Gastrocnemius medialis (tissue), 4 donors: ENCODE measurements at regions not wholly inside any gene's neighbourhood (a gene's known extent, or its start where the extent isn't known, plus 50 kb on each side); places are given as distances from the start of the nearest gene placed in this dataset.

Experiments used
- ATAC-seq, 2 donors: fragments of 150-250 bp; one replicate each; pipeline ENCODE4 v1.9.1; 2016
- DNase-seq, 2 donors: peaks; one replicate each; pipeline ENCODE4 v3.0.0-alpha.2; 2019
- H3K27ac ChIP-seq, 4 donors: fragments of 200-600 bp; sonication (generic); 1 replicate in 1 of 4; 2 replicates in 3 of 4; pipeline ENCODE4 v1.5.1; 2016 to 2018; ENCODE audit warnings: mild to moderate bottlenecking in 2 of 4, moderate library complexity in 1 of 4
- H3K27me3 ChIP-seq, 3 donors: fragments of 200-600 bp; sonication (generic) in 2 of 3; 1 replicate in 1 of 3; 2 replicates in 2 of 3; pipeline versions ENCODE4 v1.5.1 to v1.6.0; 2016 to 2019; ENCODE audit warnings: mild to moderate bottlenecking in 1 of 3, moderate library complexity in 1 of 3
- H3K36me3 ChIP-seq, 2 donors: fragments of 200-600 bp; sonication (generic) in 1 of 2; one replicate each; pipeline ENCODE4 v1.5.1; 2017 to 2018
- H3K4me1 ChIP-seq, 2 donors: fragments of 200-600 bp; sonication (generic) in 1 of 2; one replicate each; pipeline ENCODE4 v1.5.1; 2016 to 2017; ENCODE audit warnings: mild to moderate bottlenecking in 2 of 2
- H3K4me3 ChIP-seq, 4 donors: fragments of 200-600 bp; sonication (generic) in 3 of 4; 1 replicate in 1 of 4; 2 replicates in 3 of 4; pipeline ENCODE4 v1.5.1; 2016 to 2019; ENCODE audit warnings: mild to moderate bottlenecking in 2 of 4
- H3K9me3 ChIP-seq, 3 donors: fragments of 200-600 bp; sonication (generic) in 2 of 3; 1 replicate in 1 of 3; 2 replicates in 2 of 3; pipeline ENCODE4 v1.5.1; 2016 to 2019
- POLR2A ChIP-seq, 2 donors: fragments of 450-650 bp; IDR thresholded peaks; one replicate each; pipeline ENCODE4 v1.6.1; 2017; ENCODE audit warnings: antibody characterized with exemption in 2 of 2, mild to moderate bottlenecking in 2 of 2, moderate library complexity in 2 of 2
- in situ Hi-C, 4 donors: fragments of 200-750 bp; cut with MboI; loops; one replicate each; pipeline versions ENCODE4 v1.15.0 to v1.8.0; 2017; ENCODE audit warnings: low sequenced_read_pairs in 4 of 4
- intact Hi-C: fragments of 100-400 bp; cut with DNase I; formaldehyde crosslinking; loops from one replicate; pipeline ENCODE4 v1.15.1; 2023; ENCODE audit warnings: low total_unique reads
- TF ChIP-seq, protein P1 (sequence below), 5 experiments: fragments of 450-650 bp in 3 of 5; fragments of 200-600 bp in 2 of 5; sonication (generic) in 2 of 5; IDR thresholded peaks in 4 of 5; conservative IDR thresholded peaks in 1 of 5; 1 replicate in 4 of 5; 2 replicates in 1 of 5; pipeline ENCODE4 v1.5.1; 2016 to 2019; ENCODE audit warnings: antibody characterized with exemption in 5 of 5, mild to moderate bottlenecking in 3 of 5, moderate library complexity in 3 of 5

DNA sequence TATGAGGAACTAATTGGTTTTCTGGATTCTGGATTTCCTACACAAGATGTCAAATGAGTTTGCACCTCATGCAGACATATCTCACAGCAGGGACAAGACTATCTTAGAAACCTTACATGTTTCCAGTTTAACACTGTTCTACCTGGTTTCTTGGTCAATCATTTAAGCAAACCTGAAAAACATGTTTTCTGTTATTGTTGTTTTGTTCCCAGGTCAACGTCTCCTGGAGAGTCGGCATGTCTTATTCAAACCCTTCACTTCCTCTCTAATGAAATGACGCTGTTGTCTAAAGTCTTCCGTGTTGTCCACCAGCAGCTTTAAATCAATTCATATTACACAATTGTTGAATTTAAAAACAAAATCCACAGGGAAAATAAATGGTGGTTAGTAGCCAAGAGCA, 150.9 kb downstream of the CNTN3 start:
- ATAC-seq (no peak), DNase-seq (no peak)
- H3K36me3 ChIP-seq, result no peaks in the 10 kb centered on the region
- no peak overlapping the region for H3K27ac ChIP-seq
- no peak for TF ChIP-seq POLR2A (IDR thresholded peaks at IDR 0.05)
- TF ChIP-seq, protein P1, sequence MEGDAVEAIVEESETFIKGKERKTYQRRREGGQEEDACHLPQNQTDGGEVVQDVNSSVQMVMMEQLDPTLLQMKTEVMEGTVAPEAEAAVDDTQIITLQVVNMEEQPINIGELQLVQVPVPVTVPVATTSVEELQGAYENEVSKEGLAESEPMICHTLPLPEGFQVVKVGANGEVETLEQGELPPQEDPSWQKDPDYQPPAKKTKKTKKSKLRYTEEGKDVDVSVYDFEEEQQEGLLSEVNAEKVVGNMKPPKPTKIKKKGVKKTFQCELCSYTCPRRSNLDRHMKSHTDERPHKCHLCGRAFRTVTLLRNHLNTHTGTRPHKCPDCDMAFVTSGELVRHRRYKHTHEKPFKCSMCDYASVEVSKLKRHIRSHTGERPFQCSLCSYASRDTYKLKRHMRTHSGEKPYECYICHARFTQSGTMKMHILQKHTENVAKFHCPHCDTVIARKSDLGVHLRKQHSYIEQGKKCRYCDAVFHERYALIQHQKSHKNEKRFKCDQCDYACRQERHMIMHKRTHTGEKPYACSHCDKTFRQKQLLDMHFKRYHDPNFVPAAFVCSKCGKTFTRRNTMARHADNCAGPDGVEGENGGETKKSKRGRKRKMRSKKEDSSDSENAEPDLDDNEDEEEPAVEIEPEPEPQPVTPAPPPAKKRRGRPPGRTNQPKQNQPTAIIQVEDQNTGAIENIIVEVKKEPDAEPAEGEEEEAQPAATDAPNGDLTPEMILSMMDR (IDR thresholded peaks at IDR 0.05 in 4 of 5, conservative IDR thresholded peaks at IDR 0.05 in 1 of 5), result no peak
- H3K9me3 ChIP-seq, result no peaks in the 10 kb centered on the region
- no peaks in the 10 kb centered on the region for H3K4me1 ChIP-seq
- no peak overlapping the region for H3K4me3 ChIP-seq
- H3K27me3 ChIP-seq, result no peaks in the 10 kb centered on the region
- in situ Hi-C loops (no loop called here), intact Hi-C loops (no loop called here)

DNA sequence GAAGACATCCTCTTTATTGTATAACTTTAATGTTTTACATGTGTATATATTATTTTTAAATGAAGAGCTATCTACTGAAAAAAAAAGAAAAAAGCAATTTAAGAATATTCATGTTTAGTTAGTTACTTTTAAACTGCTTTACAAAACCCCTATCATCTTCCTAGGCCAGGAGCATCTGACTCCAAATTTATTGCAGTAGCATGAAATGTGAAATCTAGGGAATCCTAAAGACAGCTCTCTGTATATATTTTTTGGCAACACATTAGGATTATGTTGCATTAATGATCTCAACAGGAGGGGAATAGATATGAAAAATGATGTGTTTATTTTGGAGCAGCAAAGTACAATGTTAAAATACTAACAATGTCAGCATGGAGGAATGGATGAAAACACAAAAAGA, 158.3 kb downstream of the CNTN3 start:
- H3K27me3 ChIP-seq, result no peaks in the 10 kb centered on the region
- no peak overlapping the region for H3K27ac ChIP-seq
- H3K9me3 ChIP-seq, result no peaks in the 10 kb centered on the region
- DNase-seq (no peak), ATAC-seq (no peak)
- TF ChIP-seq, protein P1 (IDR thresholded peaks at IDR 0.05 in 4 of 5, conservative IDR thresholded peaks at IDR 0.05 in 1 of 5), result no peak
- no peak for TF ChIP-seq POLR2A (IDR thresholded peaks at IDR 0.05)
- H3K4me1 ChIP-seq, result no peaks in the 10 kb centered on the region
- in situ Hi-C loops, result no loop called here
- intact Hi-C loops, result no loop called here
- no peaks in the 10 kb centered on the region for H3K36me3 ChIP-seq
- H3K4me3 ChIP-seq, result no peak overlapping the region

DNA sequence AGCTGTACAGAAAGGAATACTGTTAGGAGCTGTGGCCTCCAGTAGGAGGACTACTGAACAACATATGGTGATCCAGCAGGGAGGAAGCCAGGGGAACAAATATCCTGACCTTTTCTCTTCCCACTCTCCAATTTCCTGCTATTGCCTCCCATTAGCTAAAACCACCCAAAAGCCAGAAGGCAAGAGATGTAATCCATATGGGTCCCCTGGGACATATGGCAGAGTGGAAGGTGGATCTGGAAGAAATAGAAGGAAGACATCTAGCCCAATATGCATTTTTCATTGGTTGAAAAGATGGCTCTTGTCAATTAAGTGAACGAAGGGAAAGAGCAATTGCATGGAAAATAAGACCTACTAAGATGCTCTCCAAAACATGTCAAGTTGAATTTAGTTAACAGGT, 167.2 kb downstream of the CNTN3 start:
- intact Hi-C loops, result no loop called here
- H3K4me3 ChIP-seq, result no peak overlapping the region
- H3K36me3 ChIP-seq, result no peaks in the 10 kb centered on the region
- H3K9me3 ChIP-seq, result no peaks in the 10 kb centered on the region
- DNase-seq, result no peak
- no peak overlapping the region for H3K27ac ChIP-seq
- no peaks in the 10 kb centered on the region for H3K4me1 ChIP-seq
- no peak for ATAC-seq
- in situ Hi-C loops, result no loop called here
- TF ChIP-seq, protein P1 (IDR thresholded peaks at IDR 0.05 in 4 of 5, conservative IDR thresholded peaks at IDR 0.05 in 1 of 5), result no peak
- no peak for TF ChIP-seq POLR2A (IDR thresholded peaks at IDR 0.05)
- H3K27me3 ChIP-seq, result no peaks in the 10 kb centered on the region

DNA sequence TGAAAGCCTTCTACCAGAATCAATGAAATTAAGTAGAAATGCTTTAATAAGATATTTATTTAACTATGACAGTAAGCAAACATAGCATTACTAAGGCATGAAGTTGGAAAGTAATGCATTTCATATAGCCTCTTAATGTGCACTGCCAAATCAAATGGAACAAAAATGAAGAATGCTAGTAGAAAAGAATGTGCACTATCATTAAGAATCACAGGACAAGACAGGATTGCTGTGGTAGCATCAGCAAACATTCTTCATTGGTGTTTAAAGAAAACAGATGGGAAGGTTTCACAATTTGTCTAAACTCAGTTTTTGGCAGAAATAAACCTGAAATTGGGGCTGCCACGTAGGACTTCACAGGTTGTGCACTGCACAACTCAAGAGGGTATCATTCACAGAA, 168.9 kb downstream of the CNTN3 start:
- H3K4me3 ChIP-seq, result no peak overlapping the region
- DNase-seq, result no peak
- no peaks in the 10 kb centered on the region for H3K4me1 ChIP-seq
- H3K9me3 ChIP-seq, result no peaks in the 10 kb centered on the region
- TF ChIP-seq, protein P1 (IDR thresholded peaks at IDR 0.05 in 4 of 5, conservative IDR thresholded peaks at IDR 0.05 in 1 of 5), result no peak
- TF ChIP-seq POLR2A (IDR thresholded peaks at IDR 0.05), result no peak
- intact Hi-C loops, result no loop called here
- in situ Hi-C loops, result no loop called here
- H3K27ac ChIP-seq, result no peak overlapping the region
- H3K36me3 ChIP-seq, result no peaks in the 10 kb centered on the region
- no peak for ATAC-seq
- no peaks in the 10 kb centered on the region for H3K27me3 ChIP-seq

DNA sequence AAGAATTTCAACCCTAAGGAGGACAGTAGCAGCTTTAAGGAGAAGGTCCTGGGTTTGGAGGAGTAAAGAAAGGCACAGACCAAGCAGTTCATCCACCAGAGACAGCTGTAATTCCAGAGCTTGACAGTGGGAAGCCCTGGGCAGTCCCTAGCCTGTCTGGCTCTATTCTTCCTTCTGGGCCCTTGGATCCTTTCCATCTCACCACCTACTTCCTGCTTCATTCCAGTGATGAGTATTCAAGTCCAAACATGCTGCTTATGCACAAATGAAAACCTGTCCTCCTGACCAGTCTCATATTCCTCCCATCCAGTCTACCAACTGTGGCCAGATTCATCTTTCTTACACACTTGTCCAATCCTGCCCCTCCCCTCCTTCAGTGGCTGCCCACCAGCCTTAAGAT, 171.4 kb downstream of the CNTN3 start:
- no peak for ATAC-seq
- Histone ChIP-seq H3K4me3 (no peak overlapping the region), H3K4me1 (no peaks in the 10 kb centered on the region), H3K36me3 (no peaks in the 10 kb centered on the region), H3K27me3 (no peaks in the 10 kb centered on the region), H3K9me3 (no peaks in the 10 kb centered on the region), H3K27ac (no peak overlapping the region)
- intact Hi-C loops, result no loop called here
- TF ChIP-seq POLR2A (IDR thresholded peaks at IDR 0.05), result no peak
- TF ChIP-seq, protein P1 (IDR thresholded peaks at IDR 0.05 in 4 of 5, conservative IDR thresholded peaks at IDR 0.05 in 1 of 5), result no peak
- in situ Hi-C loops, result no loop called here
- no peak for DNase-seq
